ENCODE measurements at regions not wholly inside any gene's neighbourhood (a gene's known extent, or its start where the extent isn't known, plus 50 kb on each side); places are given as distances from the start of the nearest gene placed in this dataset.

- Histone ChIP-seq H3K36me3 (ENCODE audit: insufficient read depth, low read length) (no peaks in the 10 kb centered on the region), H3K4me3 (ENCODE audit: low read depth, low read length, poor library complexity, severe bottlenecking) (no peak overlapping the region), H3K9me3 (ENCODE audit: low read length) (no peaks in the 10 kb centered on the region), H4K20me1 (ENCODE audit: insufficient read depth, low read length) (no peaks in the 10 kb centered on the region), H3K4me1 (ENCODE audit: insufficient read depth, low read length, poor library complexity, severe bottlenecking) (no peaks in the 10 kb centered on the region), H3K79me2 (ENCODE audit: insufficient read depth, low read depth, low read length) (no peaks in the 10 kb centered on the region), H3K27ac (ENCODE audit: low read depth, low read length, poor library complexity, severe bottlenecking) (no peak overlapping the region), H3K9me2 (ENCODE audit: insufficient read depth, low read length) (no peaks in the 10 kb centered on the region), H2AFZ (ENCODE audit: low read length) (no peak overlapping the region), H3K4me2 (ENCODE audit: low read length) (no peak overlapping the region)
- no peak for TF ChIP-seq EZH2phosphoT487 (IDR thresholded peaks at IDR 0.05; ENCODE audit: borderline replicate concordance, low read depth, low read length)
- TF ChIP-seq, protein P1, sequence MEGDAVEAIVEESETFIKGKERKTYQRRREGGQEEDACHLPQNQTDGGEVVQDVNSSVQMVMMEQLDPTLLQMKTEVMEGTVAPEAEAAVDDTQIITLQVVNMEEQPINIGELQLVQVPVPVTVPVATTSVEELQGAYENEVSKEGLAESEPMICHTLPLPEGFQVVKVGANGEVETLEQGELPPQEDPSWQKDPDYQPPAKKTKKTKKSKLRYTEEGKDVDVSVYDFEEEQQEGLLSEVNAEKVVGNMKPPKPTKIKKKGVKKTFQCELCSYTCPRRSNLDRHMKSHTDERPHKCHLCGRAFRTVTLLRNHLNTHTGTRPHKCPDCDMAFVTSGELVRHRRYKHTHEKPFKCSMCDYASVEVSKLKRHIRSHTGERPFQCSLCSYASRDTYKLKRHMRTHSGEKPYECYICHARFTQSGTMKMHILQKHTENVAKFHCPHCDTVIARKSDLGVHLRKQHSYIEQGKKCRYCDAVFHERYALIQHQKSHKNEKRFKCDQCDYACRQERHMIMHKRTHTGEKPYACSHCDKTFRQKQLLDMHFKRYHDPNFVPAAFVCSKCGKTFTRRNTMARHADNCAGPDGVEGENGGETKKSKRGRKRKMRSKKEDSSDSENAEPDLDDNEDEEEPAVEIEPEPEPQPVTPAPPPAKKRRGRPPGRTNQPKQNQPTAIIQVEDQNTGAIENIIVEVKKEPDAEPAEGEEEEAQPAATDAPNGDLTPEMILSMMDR (conservative IDR thresholded peaks at IDR 0.05; ENCODE audit: low read length): no peak
- ChIA-PET POLR2A (interaction anchor here (0.6 kb wide), 2 partner anchors 17 to 846 kb away, joined by 3 read pairs; no protein-coding TSS in a partner anchor), CTCF (ENCODE audit: unreplicated experiment) (no interaction called here)
- BruUV-seq (replicated peaks): no TSS peak
- DNase-seq (ENCODE audit: low spot score): no peak
- intact Hi-C loops (cut with micrococcal nuclease; ENCODE audit: unreplicated experiment): no loop called here
These were observed 142.3 kb upstream of the RGPD4 start for GRCh38 chr2:107684421-107684820.

DNA sequence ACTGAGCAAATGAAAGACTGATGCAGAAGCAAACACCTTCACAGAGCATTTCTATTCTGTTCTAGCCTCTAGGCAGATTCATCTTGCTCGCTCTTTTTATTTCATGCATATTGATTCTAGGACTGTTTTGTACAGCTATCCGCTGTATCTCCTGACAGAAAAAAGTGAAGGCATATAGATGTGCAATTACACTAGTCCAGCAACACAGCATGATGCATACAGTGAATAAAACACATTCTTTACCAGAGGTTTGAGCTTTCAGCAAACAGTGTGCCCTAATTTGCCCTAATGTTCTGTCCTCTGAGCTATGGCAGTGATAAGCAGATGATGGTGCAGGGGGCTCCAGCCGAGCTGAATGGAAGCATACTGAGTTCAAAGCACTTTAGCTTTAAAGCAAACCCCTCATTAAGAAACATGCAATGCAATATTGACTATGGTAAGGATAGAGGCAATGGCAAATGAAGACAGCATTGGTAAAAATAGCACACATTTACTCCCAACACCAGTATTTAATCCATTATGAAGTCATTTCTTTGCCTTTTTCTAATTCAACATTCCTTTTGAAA, 141.2 kb upstream of the RGPD4 start:
- H3K4me3 ChIP-seq (ENCODE audit: low read depth, low read length, poor library complexity, severe bottlenecking): no peak overlapping the region
- H4K20me1 ChIP-seq (ENCODE audit: insufficient read depth, low read length): no peaks in the 10 kb centered on the region
- no peak overlapping the region for H3K4me2 ChIP-seq (ENCODE audit: low read length)
- no peak overlapping the region for H3K27ac ChIP-seq (ENCODE audit: low read depth, low read length, poor library complexity, severe bottlenecking)
- no peak for DNase-seq (ENCODE audit: low spot score)
- H3K79me2 ChIP-seq (ENCODE audit: insufficient read depth, low read depth, low read length): no peaks in the 10 kb centered on the region
- no peaks in the 10 kb centered on the region for H3K9me3 ChIP-seq (ENCODE audit: low read length)
- H3K4me1 ChIP-seq (ENCODE audit: insufficient read depth, low read length, poor library complexity, severe bottlenecking): no peaks in the 10 kb centered on the region
- intact Hi-C loops (cut with micrococcal nuclease; ENCODE audit: unreplicated experiment): no loop called here
- BruUV-seq (replicated peaks): no TSS peak
- ChIA-PET POLR2A (interaction anchor here (1.1 kb wide), 1 partner anchor 15 kb away, joined by 3 read pairs; no protein-coding TSS in a partner anchor), CTCF (ENCODE audit: unreplicated experiment) (no interaction called here)
- H3K36me3 ChIP-seq (ENCODE audit: insufficient read depth, low read length): no peaks in the 10 kb centered on the region
- H3K9me2 ChIP-seq (ENCODE audit: insufficient read depth, low read length): no peaks in the 10 kb centered on the region
- TF ChIP-seq, protein P1 (conservative IDR thresholded peaks at IDR 0.05; ENCODE audit: low read length): no peak
- H2AFZ ChIP-seq (ENCODE audit: low read length): no peak overlapping the region

DNA sequence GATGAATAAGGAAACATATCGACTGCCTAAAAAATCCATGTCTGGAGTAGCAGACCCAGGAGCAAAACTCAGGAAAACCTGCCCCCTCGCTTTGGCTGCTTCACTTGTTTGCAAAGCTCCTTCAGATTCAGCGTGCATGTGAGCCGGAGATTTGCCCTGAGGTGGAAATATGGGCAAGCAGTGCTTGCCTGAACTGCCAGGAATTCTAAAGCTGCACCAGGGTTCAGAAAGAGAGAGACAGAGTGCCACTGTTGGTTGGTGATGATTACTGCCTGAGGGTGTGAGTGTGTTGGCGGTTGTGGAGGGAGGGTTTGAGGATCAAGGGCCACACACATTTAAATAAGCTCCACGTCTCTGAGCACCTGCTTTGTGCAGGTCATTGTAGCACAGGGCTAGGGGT, 139.6 kb upstream of the RGPD4 start:
- ChIA-PET POLR2A (no interaction called here), CTCF (ENCODE audit: unreplicated experiment) (no interaction called here)
- BruUV-seq (replicated peaks): no TSS peak
- Histone ChIP-seq H2AFZ (ENCODE audit: low read length) (no peak overlapping the region), H4K20me1 (ENCODE audit: insufficient read depth, low read length) (no peaks in the 10 kb centered on the region), H3K79me2 (ENCODE audit: insufficient read depth, low read depth, low read length) (no peaks in the 10 kb centered on the region), H3K4me1 (ENCODE audit: insufficient read depth, low read length, poor library complexity, severe bottlenecking) (no peaks in the 10 kb centered on the region), H3K36me3 (ENCODE audit: insufficient read depth, low read length) (no peaks in the 10 kb centered on the region), H3K9me2 (ENCODE audit: insufficient read depth, low read length) (no peaks in the 10 kb centered on the region), H3K4me3 (ENCODE audit: low read depth, low read length, poor library complexity, severe bottlenecking) (no peak overlapping the region), H3K9me3 (ENCODE audit: low read length) (no peaks in the 10 kb centered on the region), H3K27ac (ENCODE audit: low read depth, low read length, poor library complexity, severe bottlenecking) (no peak overlapping the region), H3K4me2 (ENCODE audit: low read length) (no peak overlapping the region)
- intact Hi-C loops (cut with micrococcal nuclease; ENCODE audit: unreplicated experiment): no loop called here
- no peak for TF ChIP-seq EZH2phosphoT487 (IDR thresholded peaks at IDR 0.05; ENCODE audit: borderline replicate concordance, low read depth, low read length)
- TF ChIP-seq, protein P1 (conservative IDR thresholded peaks at IDR 0.05; ENCODE audit: low read length): no peak
- DNase-seq (ENCODE audit: low spot score): no peak
